Endothelial cell (in vitro differentiated cells): ENCODE measurements at regions not wholly inside any gene's neighbourhood (a gene's known extent, or its start where the extent isn't known, plus 50 kb on each side); places are given as distances from the start of the nearest gene placed in this dataset.
"Not testable (repeated sequence)": the region's sequence is repeated elsewhere in the genome, so short reads cannot be mapped to it uniquely, and the experiment has no call there.

Experiments
- DNase-seq: peaks from one replicate; pipeline ENCODE4 v3.0.0; 2021; ENCODE audit warnings: low spot score
- H3K27ac Mint-ChIP-seq: one replicate; pipeline ENCODE4 v1.8.0; 2021; ENCODE audit warnings: mixed read lengths, inconsistent platforms; ENCODE audit not compliant: unreplicated experiment
- H3K27me3 Mint-ChIP-seq: one replicate; pipeline ENCODE4 v1.8.0; 2021; ENCODE audit warnings: mild to moderate bottlenecking, moderate library complexity, mixed read lengths, inconsistent platforms; ENCODE audit not compliant: unreplicated experiment
- H3K36me3 Mint-ChIP-seq: one replicate; pipeline ENCODE4 v1.8.0; 2021; ENCODE audit warnings: mild to moderate bottlenecking, low read depth, mixed read lengths, inconsistent platforms; ENCODE audit not compliant: unreplicated experiment
- H3K4me1 Mint-ChIP-seq: one replicate; pipeline ENCODE4 v1.8.0; 2021; ENCODE audit warnings: mild to moderate bottlenecking, mixed read lengths, inconsistent platforms; ENCODE audit not compliant: unreplicated experiment
- H3K4me3 Mint-ChIP-seq: one replicate; pipeline ENCODE4 v1.8.0; 2021; ENCODE audit warnings: mild to moderate bottlenecking, mixed read lengths, inconsistent platforms; ENCODE audit not compliant: unreplicated experiment
- H3K9me3 Mint-ChIP-seq: one replicate; pipeline ENCODE4 v1.8.0; 2021; ENCODE audit warnings: mixed read lengths, inconsistent platforms; ENCODE audit not compliant: unreplicated experiment
- TF ChIP-seq, protein P1 (sequence below): fragments of 200-600 bp; sonication (generic); IDR thresholded peaks from one replicate; pipeline ENCODE4 v1.5.0; 2021; ENCODE audit warnings: antibody characterized with exemption; ENCODE audit not compliant: unreplicated experiment

DNA sequence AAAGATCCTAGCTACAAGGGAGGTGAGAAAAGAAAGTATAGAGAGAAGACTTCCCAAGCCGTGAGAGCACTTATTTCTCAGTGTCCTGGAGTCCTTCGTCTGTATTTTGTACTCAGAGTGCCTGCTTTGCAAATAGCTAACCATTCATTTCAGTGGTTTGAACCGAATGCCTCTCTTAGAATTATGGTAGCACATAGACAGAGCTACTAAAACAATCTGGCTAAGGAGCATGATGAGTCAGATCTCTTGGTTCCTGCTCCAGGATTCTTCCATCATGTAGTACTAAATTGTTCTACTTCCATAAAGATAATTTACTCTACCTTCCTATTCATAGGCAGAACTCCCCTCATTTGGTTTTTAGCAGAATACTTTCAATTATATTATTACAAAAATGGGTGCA is 946.6 kb downstream of the STIM2 start:
- Mint-ChIP-seq H3K27ac (no peak overlapping the region), H3K27me3 (no peaks in the 10 kb centered on the region), H3K4me3 (no peak overlapping the region), H3K4me1 (no peaks in the 10 kb centered on the region), H3K36me3 (no peaks in the 10 kb centered on the region), H3K9me3 (no peaks in the 10 kb centered on the region)
- no peak for DNase-seq
- TF ChIP-seq, protein P1, sequence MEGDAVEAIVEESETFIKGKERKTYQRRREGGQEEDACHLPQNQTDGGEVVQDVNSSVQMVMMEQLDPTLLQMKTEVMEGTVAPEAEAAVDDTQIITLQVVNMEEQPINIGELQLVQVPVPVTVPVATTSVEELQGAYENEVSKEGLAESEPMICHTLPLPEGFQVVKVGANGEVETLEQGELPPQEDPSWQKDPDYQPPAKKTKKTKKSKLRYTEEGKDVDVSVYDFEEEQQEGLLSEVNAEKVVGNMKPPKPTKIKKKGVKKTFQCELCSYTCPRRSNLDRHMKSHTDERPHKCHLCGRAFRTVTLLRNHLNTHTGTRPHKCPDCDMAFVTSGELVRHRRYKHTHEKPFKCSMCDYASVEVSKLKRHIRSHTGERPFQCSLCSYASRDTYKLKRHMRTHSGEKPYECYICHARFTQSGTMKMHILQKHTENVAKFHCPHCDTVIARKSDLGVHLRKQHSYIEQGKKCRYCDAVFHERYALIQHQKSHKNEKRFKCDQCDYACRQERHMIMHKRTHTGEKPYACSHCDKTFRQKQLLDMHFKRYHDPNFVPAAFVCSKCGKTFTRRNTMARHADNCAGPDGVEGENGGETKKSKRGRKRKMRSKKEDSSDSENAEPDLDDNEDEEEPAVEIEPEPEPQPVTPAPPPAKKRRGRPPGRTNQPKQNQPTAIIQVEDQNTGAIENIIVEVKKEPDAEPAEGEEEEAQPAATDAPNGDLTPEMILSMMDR: no peak

DNA sequence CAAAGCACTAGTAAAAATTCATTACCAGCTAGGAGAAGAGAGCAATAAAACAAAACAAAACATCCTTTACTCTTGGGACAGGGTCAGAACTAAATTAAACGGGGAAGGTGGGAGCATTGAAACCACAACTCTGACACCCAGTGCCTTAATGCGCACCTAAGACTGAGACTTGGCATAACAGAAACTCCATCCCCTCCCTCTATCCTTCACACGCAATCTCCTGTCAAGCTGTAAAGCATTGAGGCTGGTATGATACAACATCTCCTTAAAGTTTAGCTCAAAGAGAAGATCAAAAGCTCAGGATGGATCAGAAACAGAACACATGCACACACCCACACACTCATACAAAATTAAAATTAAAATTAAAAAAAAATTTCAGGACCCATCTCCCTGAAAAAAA is 951.3 kb downstream of the STIM2 start:
- H3K27me3 Mint-ChIP-seq: no peaks in the 10 kb centered on the region
- H3K36me3 Mint-ChIP-seq: no peaks in the 10 kb centered on the region
- TF ChIP-seq, protein P1: no peak
- no peak overlapping the region for H3K27ac Mint-ChIP-seq
- H3K4me3 Mint-ChIP-seq: no peak overlapping the region
- H3K9me3 Mint-ChIP-seq: no peaks in the 10 kb centered on the region
- no peak for DNase-seq
- H3K4me1 Mint-ChIP-seq: no peaks in the 10 kb centered on the region

DNA sequence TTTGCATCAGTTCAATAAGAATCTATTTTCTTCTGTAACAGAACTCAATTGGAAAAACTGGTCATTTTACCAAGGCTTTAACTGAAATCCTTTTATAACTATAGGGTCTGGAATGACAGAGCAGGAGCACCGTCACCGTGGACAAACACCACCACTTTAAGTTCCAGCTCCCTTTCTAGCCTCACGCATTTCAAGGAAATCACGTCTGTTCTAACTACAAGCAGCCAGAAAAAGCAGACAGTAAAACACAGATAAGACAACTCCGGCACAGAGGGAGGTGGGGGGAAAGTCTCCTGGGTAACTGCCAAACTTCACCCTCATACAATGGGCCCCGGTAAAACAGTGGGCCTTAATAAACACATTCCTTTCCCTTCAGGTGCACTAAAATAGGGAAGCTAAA is 952.6 kb downstream of the STIM2 start:
- not testable (repeated sequence) for H3K4me1 Mint-ChIP-seq, H3K27me3 Mint-ChIP-seq, H3K36me3 Mint-ChIP-seq, H3K4me3 Mint-ChIP-seq, H3K27ac Mint-ChIP-seq, H3K9me3 Mint-ChIP-seq, DNase-seq

DNA sequence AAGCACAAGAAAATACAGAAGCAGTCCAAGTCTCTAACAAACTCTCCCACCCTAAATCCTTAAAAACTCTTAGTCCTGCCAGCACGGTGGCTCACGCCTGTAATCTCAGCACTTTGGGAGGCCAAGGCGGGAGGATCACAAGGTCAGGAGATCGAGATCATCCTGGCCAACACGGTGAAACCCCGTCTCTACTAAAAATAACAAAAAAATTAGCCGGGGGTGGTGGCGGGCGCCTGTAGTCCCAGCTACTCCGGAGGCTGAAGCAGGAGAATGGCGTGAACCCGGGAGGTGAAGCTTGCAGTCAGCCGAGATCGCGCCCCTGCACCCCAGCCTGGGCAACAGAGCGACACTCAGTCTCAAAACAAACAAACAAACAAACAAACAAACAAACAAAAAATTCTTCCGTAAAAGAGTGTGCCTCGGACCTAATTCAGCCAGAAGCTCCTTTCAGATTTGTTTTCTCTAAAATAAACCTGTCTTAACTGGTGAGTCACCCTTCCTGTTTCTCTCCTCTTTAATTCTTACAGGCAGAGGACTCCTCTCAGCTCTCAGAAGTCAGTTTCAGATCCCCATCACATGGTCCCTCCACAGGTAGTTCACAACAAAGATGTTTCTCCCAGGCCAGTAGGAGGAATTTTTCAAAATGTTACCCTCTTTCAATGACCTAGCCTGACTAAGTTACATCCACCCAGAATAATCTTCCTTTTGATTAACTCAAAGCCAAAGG is 953.2 kb downstream of the STIM2 start:
- H3K9me3 Mint-ChIP-seq, H3K27ac Mint-ChIP-seq, H3K27me3 Mint-ChIP-seq, H3K4me1 Mint-ChIP-seq, DNase-seq, H3K36me3 Mint-ChIP-seq, H3K4me3 Mint-ChIP-seq: not testable (repeated sequence)

DNA sequence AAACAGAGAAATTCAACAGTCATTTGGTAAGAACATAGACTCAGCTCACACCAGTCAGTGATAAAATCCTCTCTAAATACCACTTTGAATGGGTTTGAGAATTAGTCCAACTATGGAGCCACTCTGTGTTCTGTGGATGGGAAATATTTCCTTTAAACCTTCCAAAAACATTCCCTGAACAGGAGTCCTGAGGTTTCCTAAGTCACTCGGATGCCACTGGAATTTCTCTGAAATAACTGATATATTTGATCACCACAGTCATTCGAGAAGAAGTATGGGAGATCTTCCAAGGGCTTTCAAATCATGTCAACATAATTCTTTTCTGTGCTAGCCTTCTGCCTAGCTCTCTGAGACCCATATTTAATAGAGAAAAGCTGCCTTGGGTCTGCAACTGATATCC is 958.6 kb downstream of the STIM2 start:
- H3K27me3 Mint-ChIP-seq: no peaks in the 10 kb centered on the region
- DNase-seq: no peak
- no peaks in the 10 kb centered on the region for H3K36me3 Mint-ChIP-seq
- TF ChIP-seq, protein P1: no peak
- no peaks in the 10 kb centered on the region for H3K9me3 Mint-ChIP-seq
- no peak overlapping the region for H3K27ac Mint-ChIP-seq
- H3K4me3 Mint-ChIP-seq: no peak overlapping the region
- H3K4me1 Mint-ChIP-seq: no peaks in the 10 kb centered on the region

DNA sequence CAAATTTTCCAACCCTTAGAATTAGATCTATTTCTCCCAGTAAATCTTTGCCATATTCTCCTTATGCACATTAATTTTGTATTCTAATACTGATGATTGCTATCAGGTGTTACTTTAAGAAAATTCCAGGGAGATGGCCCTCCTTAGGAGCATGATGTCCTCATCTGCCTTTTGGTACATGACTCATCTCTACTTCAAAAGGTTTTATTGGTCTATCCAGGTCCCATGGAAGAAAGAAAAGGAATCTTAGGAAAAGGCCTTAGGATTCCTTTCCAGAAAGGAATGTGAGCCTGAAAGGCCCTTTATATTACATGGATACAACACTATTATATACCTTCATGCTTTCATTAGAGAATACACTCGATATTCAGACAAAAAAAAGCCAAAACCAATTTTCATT is 968.2 kb downstream of the STIM2 start:
- no peak for DNase-seq

More for the DNA sequence above, 968.2 kb downstream of the STIM2 start:
- Mint-ChIP-seq H3K4me1 (no peaks in the 10 kb centered on the region), H3K27me3 (no peaks in the 10 kb centered on the region), H3K36me3 (no peaks in the 10 kb centered on the region), H3K9me3 (no peaks in the 10 kb centered on the region), H3K27ac (no peak overlapping the region), H3K4me3 (no peak overlapping the region)
- TF ChIP-seq, protein P1: no peak
